HCT116 (cell line): ENCODE measurements at regions not wholly inside any gene's neighbourhood (a gene's known extent, or its start where the extent isn't known, plus 50 kb on each side); places are given as distances from the start of the nearest gene placed in this dataset.

Source experiments
- ATAC-seq: fragments of 200-7000 bp; cut with Tn5 transposase; 2 replicates; pipeline ENCODE4 v1.9.1; 2020; ENCODE audit warnings: mild to moderate bottlenecking, moderate library complexity
- BruUV-seq: library from RNA; stranded (reverse); fragments of 400-500 nt; replicated peaks from 2 replicates; lab custom pipeline; 2021; lab: Mats Ljungman, UMichigan
- CTCF ChIA-PET: fragments of 300-600 bp; sonication (Branson Sonifier 250); formaldehyde crosslinking; loops from one replicate; lab custom pipeline; 2021; ENCODE audit warnings: antibody characterized with exemption; lab: Charles Lee
- POLR2A ChIA-PET: fragments of 300-600, 350-600 bp; sonication (Branson Sonifier 250); formaldehyde crosslinking; loops from one replicate; lab custom pipeline; 2021; ENCODE audit warnings: antibody characterized with exemption; lab: Charles Lee
- RAD21 ChIA-PET, 2 experiments: fragments of 300-600 bp; sonication (Branson Sonifier 250); formaldehyde crosslinking; loops; one replicate each; lab custom pipeline; 2023; ENCODE audit warnings: low total read pairs in 2 of 2; ENCODE audit not compliant: uncharacterized antibody in 2 of 2, unreplicated experiment in 2 of 2, low non-redundant PET in 1 of 2; lab: Charles Lee
- DNase-seq: peaks from one replicate; pipeline ENCODE4 v3.0.0-alpha.2; 2010; ENCODE audit warnings: low read depth, low spot score
- H2AFZ ChIP-seq: fragments of 200-600 bp; shearing (Covaris generic), sonication (generic); 2 replicates; pipeline ENCODE4 v1.6.1; 2017; ENCODE audit warnings: low read depth, mixed run types, mixed read lengths, antibody characterized with exemption, low read length; ENCODE audit not compliant: poor library complexity, severe bottlenecking
- H3K27ac ChIP-seq: 2 replicates; pipeline ENCODE4 v1.5.1; 2012; ENCODE audit warnings: low read depth, low read length
- H3K27me3 ChIP-seq: fragments of 200-600 bp; sonication (generic); 2 replicates; pipeline ENCODE4 v1.6.1; 2016; ENCODE audit warnings: mixed run types, low read length, mixed read lengths; ENCODE audit not compliant: insufficient read depth
- H3K36me3 ChIP-seq, 2 experiments: fragments of 200-500 bp in 1 of 2; fragments of 200-600 bp in 1 of 2; sonication (Bioruptor generic) in 1 of 2; sonication (generic) in 1 of 2; 2 replicates each; pipeline versions ENCODE4 v1.5.1 to v1.6.1; 2014 to 2016; ENCODE audit warnings: low read length in 2 of 2, inconsistent platforms in 1 of 2, mixed read lengths in 1 of 2, mixed run types in 1 of 2; ENCODE audit not compliant: insufficient read depth in 2 of 2, control insufficient read depth in 1 of 2
- H3K4me1 ChIP-seq, 2 experiments: fragments of 200-600 bp in 1 of 2; sonication (generic) in 1 of 2; 2 replicates each; pipeline versions ENCODE4 v1.5.1 to v1.6.1; 2012 to 2017; ENCODE audit warnings: low read length in 2 of 2, inconsistent platforms in 1 of 2, mild to moderate bottlenecking in 1 of 2, mixed read lengths in 1 of 2, mixed run types in 1 of 2, moderate library complexity in 1 of 2; ENCODE audit not compliant: insufficient read depth in 2 of 2, control insufficient read depth in 1 of 2
- H3K4me2 ChIP-seq: fragments of 200-600 bp; sonication (generic); 2 replicates; pipeline ENCODE4 v1.6.1; 2017; ENCODE audit warnings: mixed run types, low read length, mixed read lengths
- H3K4me3 ChIP-seq, 2 experiments: fragments of 200-600 bp in 1 of 2; sonication (generic) in 1 of 2; replicated peaks in 1 of 2; 2 replicates each; pipeline ENCODE4 v1.5.1; 2011 to 2016; ENCODE audit warnings: low read length in 2 of 2, control low read depth in 1 of 2, low read depth in 1 of 2, mild to moderate bottlenecking in 1 of 2, mixed read lengths in 1 of 2, mixed run types in 1 of 2
- H3K79me2 ChIP-seq: fragments of 200-600 bp; sonication (generic); 2 replicates; pipeline ENCODE4 v1.6.1; 2017; ENCODE audit warnings: mild to moderate bottlenecking, mixed run types, low read length, moderate library complexity, mixed read lengths; ENCODE audit not compliant: insufficient read depth
- H3K9ac ChIP-seq: fragments of 200-600 bp; sonication (generic); 2 replicates; pipeline ENCODE4 v1.6.1; 2016; ENCODE audit warnings: low read length, mixed read lengths
- H3K9me2 ChIP-seq: fragments of 200-600 bp; sonication (generic), shearing (Covaris generic); 2 replicates; pipeline ENCODE4 v1.6.1; 2017; ENCODE audit warnings: mixed run types, mild to moderate bottlenecking, moderate library complexity; ENCODE audit not compliant: insufficient read depth
- H3K9me3 ChIP-seq, 2 experiments: fragments of 200-500 bp in 1 of 2; fragments of 200-600 bp in 1 of 2; sonication (Bioruptor generic) in 1 of 2; sonication (generic) in 1 of 2; 2 replicates each; pipeline ENCODE4 v1.6.1; 2014 to 2017; ENCODE audit warnings: low read length in 2 of 2, mixed read lengths in 2 of 2, inconsistent platforms in 1 of 2, low read depth in 1 of 2, mild to moderate bottlenecking in 1 of 2, mixed run types in 1 of 2, moderate library complexity in 1 of 2; ENCODE audit not compliant: control insufficient read depth in 1 of 2, insufficient read depth in 1 of 2
- H4K20me1 ChIP-seq: fragments of 200-600 bp; sonication (generic), shearing (Covaris generic); 2 replicates; pipeline ENCODE4 v1.6.1; 2017; ENCODE audit warnings: mixed run types, mild to moderate bottlenecking, moderate library complexity; ENCODE audit not compliant: insufficient read depth
- CBX3 ChIP-seq: IDR thresholded peaks from 2 replicates; pipeline ENCODE4 v1.6.1; 2012; ENCODE audit warnings: low read depth
- CEBPB ChIP-seq: IDR thresholded peaks from 2 replicates; pipeline ENCODE4 v1.6.1; 2012; ENCODE audit warnings: low read depth
- EGR1 ChIP-seq: IDR thresholded peaks from 2 replicates; pipeline ENCODE4 v1.6.1; 2012; ENCODE audit warnings: low read depth
- ELF1 ChIP-seq: IDR thresholded peaks from 2 replicates; pipeline ENCODE4 v1.6.1; 2012; ENCODE audit warnings: low read depth, borderline replicate concordance
- EZH2phosphoT487 ChIP-seq: fragments of 200-600 bp; IDR thresholded peaks from 2 replicates; pipeline ENCODE4 v1.6.1; 2018; ENCODE audit warnings: antibody characterized with exemption, borderline replicate concordance
- JUND ChIP-seq: IDR thresholded peaks from 2 replicates; pipeline ENCODE4 v1.6.1; 2012
- POLR2AphosphoS5 ChIP-seq: IDR thresholded peaks from 2 replicates; pipeline ENCODE4 v1.6.1; 2011; ENCODE audit warnings: mild to moderate bottlenecking, low read depth, low read length, moderate library complexity
- SIN3A ChIP-seq: IDR thresholded peaks from 2 replicates; pipeline ENCODE4 v1.6.1; 2012; ENCODE audit warnings: low read depth
- SP1 ChIP-seq: IDR thresholded peaks from 2 replicates; pipeline ENCODE4 v1.6.1; 2012; ENCODE audit warnings: low read depth
- SRF ChIP-seq: IDR thresholded peaks from 2 replicates; pipeline ENCODE4 v1.6.1; 2012; ENCODE audit warnings: low read depth
- TCF7L2 ChIP-seq: IDR thresholded peaks from 2 replicates; pipeline ENCODE4 v1.7.0; 2011; ENCODE audit warnings: borderline replicate concordance, inconsistent platforms; ENCODE audit not compliant: insufficient read depth, insufficient read length; ENCODE audit errors: extremely low read depth
- YY1 ChIP-seq: IDR thresholded peaks from 2 replicates; pipeline ENCODE4 v1.6.1; 2011; ENCODE audit warnings: low read length, low read depth, moderate library complexity, mild to moderate bottlenecking; ENCODE audit not compliant: insufficient replicate concordance; ENCODE audit errors: extremely low read depth
- ZFX ChIP-seq: fragments of 450-650 bp; IDR thresholded peaks from 2 replicates; pipeline ENCODE4 v1.6.1; 2017
- ZNF274 ChIP-seq: fragments of 200-500 bp; sonication (Bioruptor generic); IDR thresholded peaks from 2 replicates; pipeline ENCODE4 v1.6.1; 2014; ENCODE audit warnings: mild to moderate bottlenecking, low read depth, low read length, inconsistent platforms
- intact Hi-C: fragments of 100-400 bp; cut with micrococcal nuclease; formaldehyde crosslinking; loops from 2 replicates; pipeline ENCODE4 v1.10.0; 2022
- TF ChIP-seq, protein P1 (sequence below): IDR thresholded peaks from 2 replicates; pipeline ENCODE4 v1.6.1; 2012
- TF ChIP-seq, protein P2 (sequence below): IDR thresholded peaks from 2 replicates; pipeline ENCODE4 v1.6.1; 2012; ENCODE audit warnings: low read depth
- TF ChIP-seq, protein P3 (sequence below), 3 experiments: fragments of 200-600 bp in 1 of 3; sonication (generic) in 1 of 3; IDR thresholded peaks in 2 of 3; conservative IDR thresholded peaks in 1 of 3; 2 replicates each; pipeline ENCODE4 v1.5.1; 2012 to 2017; ENCODE audit warnings: low read depth in 2 of 3, low read length in 2 of 3, antibody characterized with exemption in 1 of 3, borderline replicate concordance in 1 of 3, control low read depth in 1 of 3, mild to moderate bottlenecking in 1 of 3, mixed read lengths in 1 of 3, mixed run types in 1 of 3, moderate library complexity in 1 of 3; ENCODE audit not compliant: insufficient read depth in 1 of 3
- TF ChIP-seq, protein P4 (sequence below): IDR thresholded peaks from 2 replicates; pipeline ENCODE4 v1.6.1; 2012
- TF ChIP-seq, protein P5 (sequence below): IDR thresholded peaks from 2 replicates; pipeline ENCODE4 v1.6.1; 2011; ENCODE audit warnings: mild to moderate bottlenecking, low read length, moderate library complexity; ENCODE audit not compliant: insufficient replicate concordance; ENCODE audit errors: extremely low read depth

DNA sequence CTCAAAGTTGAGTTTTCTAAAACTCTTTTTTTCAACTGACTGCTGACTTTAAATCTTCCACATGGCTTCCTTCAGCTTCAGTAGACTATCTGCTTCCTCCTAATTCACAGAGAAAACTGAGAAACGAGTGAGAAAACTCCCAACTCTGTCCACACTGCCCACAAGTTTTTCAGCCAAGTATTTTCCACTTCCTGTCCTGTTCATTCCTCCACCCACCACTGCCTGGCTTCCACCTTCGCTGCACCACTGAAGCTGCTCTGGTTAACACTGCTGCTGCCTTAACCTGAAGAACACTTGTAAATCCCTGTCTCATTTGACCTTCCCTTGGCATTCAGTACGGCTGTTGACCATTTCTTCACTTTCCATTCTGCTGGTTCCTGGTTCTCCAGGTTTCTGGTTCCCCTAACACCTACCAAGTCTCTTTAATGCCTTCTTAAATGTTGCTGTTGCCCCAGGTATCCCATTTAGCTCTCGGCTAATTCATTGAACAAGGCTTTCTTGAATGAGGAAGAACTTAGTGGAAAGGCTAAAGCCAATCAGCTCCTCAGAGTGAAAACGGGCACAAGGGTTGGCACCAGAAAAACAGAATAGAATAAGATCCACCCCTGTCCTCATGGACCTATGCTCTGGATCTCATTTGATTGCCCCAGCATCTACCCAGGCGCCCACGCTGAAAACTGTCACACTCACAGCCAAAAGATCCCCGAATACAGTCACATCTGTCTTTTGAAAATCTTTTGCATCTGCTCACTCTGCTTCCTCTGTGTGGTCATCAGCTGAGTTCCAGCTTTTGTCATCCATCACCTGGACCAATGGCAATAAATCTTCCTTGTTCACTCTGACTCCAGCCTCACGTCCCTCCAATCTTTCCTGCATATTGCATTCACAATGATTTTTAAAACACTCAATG, 104.4 kb upstream of the TAB2 start:
- Histone ChIP-seq H3K4me2 (no peak overlapping the region), H3K9me2 (no peaks in the 10 kb centered on the region), H3K9me3 (no peaks in the 10 kb centered on the region)
- no peak for DNase-seq
- TF ChIP-seq EGR1 (no peak), POLR2AphosphoS5 (no peak), TCF7L2 (no peak), YY1 (no peak), ZFX (no peak), ELF1 (no peak), JUND (no peak), SIN3A (no peak), SP1 (no peak), CEBPB (no peak), EZH2phosphoT487 (no peak), SRF (no peak), CBX3 (no peak), ZNF274 (no peak)
- TF ChIP-seq, protein P1, sequence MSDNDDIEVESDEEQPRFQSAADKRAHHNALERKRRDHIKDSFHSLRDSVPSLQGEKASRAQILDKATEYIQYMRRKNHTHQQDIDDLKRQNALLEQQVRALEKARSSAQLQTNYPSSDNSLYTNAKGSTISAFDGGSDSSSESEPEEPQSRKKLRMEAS = no peak
- TF ChIP-seq, protein P2, sequence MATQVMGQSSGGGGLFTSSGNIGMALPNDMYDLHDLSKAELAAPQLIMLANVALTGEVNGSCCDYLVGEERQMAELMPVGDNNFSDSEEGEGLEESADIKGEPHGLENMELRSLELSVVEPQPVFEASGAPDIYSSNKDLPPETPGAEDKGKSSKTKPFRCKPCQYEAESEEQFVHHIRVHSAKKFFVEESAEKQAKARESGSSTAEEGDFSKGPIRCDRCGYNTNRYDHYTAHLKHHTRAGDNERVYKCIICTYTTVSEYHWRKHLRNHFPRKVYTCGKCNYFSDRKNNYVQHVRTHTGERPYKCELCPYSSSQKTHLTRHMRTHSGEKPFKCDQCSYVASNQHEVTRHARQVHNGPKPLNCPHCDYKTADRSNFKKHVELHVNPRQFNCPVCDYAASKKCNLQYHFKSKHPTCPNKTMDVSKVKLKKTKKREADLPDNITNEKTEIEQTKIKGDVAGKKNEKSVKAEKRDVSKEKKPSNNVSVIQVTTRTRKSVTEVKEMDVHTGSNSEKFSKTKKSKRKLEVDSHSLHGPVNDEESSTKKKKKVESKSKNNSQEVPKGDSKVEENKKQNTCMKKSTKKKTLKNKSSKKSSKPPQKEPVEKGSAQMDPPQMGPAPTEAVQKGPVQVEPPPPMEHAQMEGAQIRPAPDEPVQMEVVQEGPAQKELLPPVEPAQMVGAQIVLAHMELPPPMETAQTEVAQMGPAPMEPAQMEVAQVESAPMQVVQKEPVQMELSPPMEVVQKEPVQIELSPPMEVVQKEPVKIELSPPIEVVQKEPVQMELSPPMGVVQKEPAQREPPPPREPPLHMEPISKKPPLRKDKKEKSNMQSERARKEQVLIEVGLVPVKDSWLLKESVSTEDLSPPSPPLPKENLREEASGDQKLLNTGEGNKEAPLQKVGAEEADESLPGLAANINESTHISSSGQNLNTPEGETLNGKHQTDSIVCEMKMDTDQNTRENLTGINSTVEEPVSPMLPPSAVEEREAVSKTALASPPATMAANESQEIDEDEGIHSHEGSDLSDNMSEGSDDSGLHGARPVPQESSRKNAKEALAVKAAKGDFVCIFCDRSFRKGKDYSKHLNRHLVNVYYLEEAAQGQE = no peak
- TF ChIP-seq, protein P3, sequence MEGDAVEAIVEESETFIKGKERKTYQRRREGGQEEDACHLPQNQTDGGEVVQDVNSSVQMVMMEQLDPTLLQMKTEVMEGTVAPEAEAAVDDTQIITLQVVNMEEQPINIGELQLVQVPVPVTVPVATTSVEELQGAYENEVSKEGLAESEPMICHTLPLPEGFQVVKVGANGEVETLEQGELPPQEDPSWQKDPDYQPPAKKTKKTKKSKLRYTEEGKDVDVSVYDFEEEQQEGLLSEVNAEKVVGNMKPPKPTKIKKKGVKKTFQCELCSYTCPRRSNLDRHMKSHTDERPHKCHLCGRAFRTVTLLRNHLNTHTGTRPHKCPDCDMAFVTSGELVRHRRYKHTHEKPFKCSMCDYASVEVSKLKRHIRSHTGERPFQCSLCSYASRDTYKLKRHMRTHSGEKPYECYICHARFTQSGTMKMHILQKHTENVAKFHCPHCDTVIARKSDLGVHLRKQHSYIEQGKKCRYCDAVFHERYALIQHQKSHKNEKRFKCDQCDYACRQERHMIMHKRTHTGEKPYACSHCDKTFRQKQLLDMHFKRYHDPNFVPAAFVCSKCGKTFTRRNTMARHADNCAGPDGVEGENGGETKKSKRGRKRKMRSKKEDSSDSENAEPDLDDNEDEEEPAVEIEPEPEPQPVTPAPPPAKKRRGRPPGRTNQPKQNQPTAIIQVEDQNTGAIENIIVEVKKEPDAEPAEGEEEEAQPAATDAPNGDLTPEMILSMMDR (IDR thresholded peaks at IDR 0.05 in 2 of 3, conservative IDR thresholded peaks at IDR 0.05 in 1 of 3; ENCODE audit: borderline replicate concordance in 1 of 3, insufficient read depth in 1 of 3, low read depth in 2 of 3, low read length in 2 of 3) = no peak
- TF ChIP-seq, protein P4, sequence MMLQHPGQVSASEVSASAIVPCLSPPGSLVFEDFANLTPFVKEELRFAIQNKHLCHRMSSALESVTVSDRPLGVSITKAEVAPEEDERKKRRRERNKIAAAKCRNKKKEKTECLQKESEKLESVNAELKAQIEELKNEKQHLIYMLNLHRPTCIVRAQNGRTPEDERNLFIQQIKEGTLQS = no peak
- TF ChIP-seq, protein P5, sequence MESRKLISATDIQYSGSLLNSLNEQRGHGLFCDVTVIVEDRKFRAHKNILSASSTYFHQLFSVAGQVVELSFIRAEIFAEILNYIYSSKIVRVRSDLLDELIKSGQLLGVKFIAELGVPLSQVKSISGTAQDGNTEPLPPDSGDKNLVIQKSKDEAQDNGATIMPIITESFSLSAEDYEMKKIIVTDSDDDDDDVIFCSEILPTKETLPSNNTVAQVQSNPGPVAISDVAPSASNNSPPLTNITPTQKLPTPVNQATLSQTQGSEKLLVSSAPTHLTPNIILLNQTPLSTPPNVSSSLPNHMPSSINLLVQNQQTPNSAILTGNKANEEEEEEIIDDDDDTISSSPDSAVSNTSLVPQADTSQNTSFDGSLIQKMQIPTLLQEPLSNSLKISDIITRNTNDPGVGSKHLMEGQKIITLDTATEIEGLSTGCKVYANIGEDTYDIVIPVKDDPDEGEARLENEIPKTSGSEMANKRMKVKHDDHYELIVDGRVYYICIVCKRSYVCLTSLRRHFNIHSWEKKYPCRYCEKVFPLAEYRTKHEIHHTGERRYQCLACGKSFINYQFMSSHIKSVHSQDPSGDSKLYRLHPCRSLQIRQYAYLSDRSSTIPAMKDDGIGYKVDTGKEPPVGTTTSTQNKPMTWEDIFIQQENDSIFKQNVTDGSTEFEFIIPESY = no peak
- TF ChIP-seq, all 23 proteins: peak for 0
- H3K27me3 ChIP-seq = no peaks in the 10 kb centered on the region
- H3K4me3 ChIP-seq = no peak overlapping the region
- ChIA-PET RAD21 (no interaction called here), CTCF (no interaction called here), POLR2A (no interaction called here)
- H4K20me1 ChIP-seq = no peaks in the 10 kb centered on the region
- intact Hi-C loops = no loop called here
- no peak overlapping the region for H2AFZ ChIP-seq
- no peaks in the 10 kb centered on the region for H3K4me1 ChIP-seq
- BruUV-seq = no TSS peak
- H3K27ac ChIP-seq = no peak overlapping the region
- no peaks in the 10 kb centered on the region for H3K79me2 ChIP-seq
- no peaks in the 10 kb centered on the region for H3K36me3 ChIP-seq
- H3K9ac ChIP-seq = no peak overlapping the region
- no peak for ATAC-seq
